Suppressor macrophage (primary cell): ENCODE measurements at regions not wholly inside any gene's neighbourhood (a gene's known extent, or its start where the extent isn't known, plus 50 kb on each side); places are given as distances from the start of the nearest gene placed in this dataset.
"Not testable (repeated sequence)": the region's sequence is repeated elsewhere in the genome, so short reads cannot be mapped to it uniquely, and the experiment has no call there.

Experiments used
- DNase-seq, 4 experiments: peaks; one replicate each; pipeline ENCODE4 v3.0.0-alpha.2; 2020 to 2022

- DNase-seq: not testable (repeated sequence)
Observed at GRCh38 chr16:72729552-72729951, 318.4 kb downstream of the ZFHX3 start.

GRCh38 chr16:72728516-72728915 is 319.4 kb downstream of the ZFHX3 start:
- no peak for DNase-seq

DNA sequence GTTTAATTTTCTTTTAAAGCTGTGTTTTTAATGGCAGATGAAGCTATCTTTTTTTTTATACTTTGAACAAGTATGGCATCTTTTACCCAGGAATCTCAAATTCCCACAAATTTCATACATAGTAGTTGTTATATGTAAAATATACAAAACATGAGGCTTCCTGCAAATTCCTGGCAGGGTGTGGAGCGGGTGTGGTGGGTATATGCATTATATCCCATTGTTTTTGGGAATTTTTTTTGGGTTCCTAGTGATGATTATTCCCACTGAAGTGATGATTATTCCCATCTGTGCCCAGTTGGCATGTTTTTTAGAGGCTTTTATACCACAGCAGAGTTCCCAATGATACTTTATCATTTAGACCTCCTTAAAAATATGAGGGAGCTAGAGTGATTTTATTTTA is 320.4 kb downstream of the ZFHX3 start:
- DNase-seq: no peak

- DNase-seq: no peak
Observed at GRCh38 chr16:72725643-72726042, 322.3 kb downstream of the ZFHX3 start.

- no peak for DNase-seq
Observed at GRCh38 chr16:72723781-72724180, 324.1 kb downstream of the ZFHX3 start.

GRCh38 chr16:72722552-72722951 is 325.4 kb downstream of the ZFHX3 start:
- no peak for DNase-seq

GRCh38 chr16:72721981-72722380 is 325.9 kb downstream of the ZFHX3 start:
- no peak for DNase-seq

DNA sequence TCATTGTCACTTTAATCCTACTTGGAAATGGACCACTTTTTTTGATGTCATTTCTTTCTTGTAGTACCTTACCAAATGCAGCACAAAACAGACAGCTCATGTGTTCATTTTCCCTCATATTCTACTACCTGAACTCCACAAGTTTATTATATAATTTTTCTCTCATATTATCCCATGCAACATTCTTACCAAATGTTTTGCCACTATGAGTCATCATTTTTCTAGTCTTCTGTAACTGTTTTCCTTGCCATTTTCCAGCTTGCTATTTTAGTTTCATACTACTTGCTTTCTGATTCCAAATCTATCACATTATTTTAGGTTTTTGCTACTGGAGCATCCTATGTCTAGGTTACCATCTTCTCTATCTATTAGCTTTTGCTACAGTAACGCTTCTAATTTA is 332.7 kb downstream of the ZFHX3 start:
- DNase-seq: no peak

DNA sequence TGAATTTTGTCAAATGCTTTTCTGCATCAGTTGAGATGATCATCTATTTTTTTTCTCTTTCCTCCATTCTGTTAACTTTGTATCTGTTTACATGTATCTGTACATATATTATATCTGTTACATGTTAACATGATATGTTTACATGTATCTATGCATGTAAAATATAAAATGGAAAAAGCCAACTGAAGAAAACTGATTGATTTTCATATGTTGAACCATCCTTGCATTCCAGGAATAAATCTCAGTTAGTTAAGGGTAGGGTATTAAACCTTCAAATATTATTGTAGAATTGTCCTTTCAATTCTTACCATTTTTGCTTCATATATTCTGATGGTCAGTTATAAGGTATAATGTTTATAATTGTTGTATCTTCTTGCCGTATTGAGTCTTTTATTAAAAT is 336.1 kb downstream of the ZFHX3 start:
- no peak for DNase-seq

GRCh38 chr16:72705801-72706200 is 342.1 kb downstream of the ZFHX3 start:
- DNase-seq: no peak

DNA sequence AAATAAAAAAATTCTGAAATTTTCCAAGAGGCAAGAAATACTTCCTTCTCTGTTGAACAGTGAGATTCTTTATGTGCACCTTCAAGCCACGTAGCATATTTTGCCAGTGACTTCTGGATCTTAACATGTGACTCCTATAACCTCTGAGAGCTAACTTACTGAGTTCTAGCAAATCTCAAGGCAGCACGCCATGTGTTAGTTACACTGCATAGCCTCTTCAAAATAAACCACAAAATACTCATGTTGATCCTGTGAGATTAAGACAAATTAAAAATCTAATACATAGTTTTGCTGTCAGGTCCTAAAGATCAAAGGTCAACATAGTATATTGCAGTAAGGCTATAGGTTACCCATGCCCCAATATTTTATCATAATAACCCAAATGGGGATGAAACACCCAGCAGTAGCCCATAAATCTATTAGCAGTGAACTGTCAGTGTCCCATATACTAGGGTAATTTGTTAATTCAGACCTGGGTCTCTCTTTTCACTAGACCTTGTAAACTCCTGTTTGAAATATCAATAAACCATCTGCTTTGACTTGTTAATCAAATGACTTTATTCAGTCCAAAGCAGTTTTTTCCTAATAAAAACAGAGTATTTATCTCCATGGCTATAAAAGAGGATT is 343.1 kb downstream of the ZFHX3 start:
- DNase-seq: no peak

- no peak for DNase-seq
Observed at GRCh38 chr16:72689851-72690250, 358.1 kb downstream of the ZFHX3 start.

DNA sequence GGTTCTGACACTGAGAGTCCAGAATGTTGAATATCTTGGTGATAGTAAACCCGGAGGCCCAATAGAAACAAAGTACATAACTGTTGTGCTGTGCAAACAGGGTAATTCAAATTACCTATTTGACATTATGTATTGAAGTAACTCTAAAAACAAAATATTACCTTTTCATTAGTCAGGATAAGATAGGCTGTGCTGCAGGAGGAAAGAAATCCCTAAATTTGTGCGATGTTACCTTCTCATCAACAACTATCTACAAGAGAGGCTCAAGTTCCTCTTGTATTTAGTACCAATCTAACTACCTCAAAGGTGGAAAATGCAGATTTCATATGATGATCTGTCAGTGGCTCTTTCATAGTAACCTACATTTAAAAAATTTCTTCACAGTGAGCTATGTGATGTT is 367.2 kb downstream of the ZFHX3 start:
- no peak for DNase-seq

DNA sequence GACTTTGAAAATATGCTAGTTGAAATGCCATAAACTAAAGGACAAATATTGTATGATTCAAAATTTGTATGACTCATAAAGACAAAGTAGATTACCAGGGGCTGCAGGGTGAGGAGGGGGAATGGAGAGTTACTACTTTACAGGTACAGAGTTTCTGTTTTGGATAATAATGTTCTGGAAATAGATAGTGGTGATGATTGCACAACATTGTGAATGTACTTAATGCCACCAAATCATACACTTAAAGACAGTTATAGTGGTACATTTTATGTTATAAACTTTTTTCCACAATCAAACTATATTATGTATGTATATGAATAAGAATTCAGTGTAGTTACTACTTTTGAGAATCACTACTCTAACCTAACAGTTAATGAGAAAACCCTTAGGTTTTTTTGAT is 368.1 kb downstream of the ZFHX3 start:
- DNase-seq: no peak

DNA sequence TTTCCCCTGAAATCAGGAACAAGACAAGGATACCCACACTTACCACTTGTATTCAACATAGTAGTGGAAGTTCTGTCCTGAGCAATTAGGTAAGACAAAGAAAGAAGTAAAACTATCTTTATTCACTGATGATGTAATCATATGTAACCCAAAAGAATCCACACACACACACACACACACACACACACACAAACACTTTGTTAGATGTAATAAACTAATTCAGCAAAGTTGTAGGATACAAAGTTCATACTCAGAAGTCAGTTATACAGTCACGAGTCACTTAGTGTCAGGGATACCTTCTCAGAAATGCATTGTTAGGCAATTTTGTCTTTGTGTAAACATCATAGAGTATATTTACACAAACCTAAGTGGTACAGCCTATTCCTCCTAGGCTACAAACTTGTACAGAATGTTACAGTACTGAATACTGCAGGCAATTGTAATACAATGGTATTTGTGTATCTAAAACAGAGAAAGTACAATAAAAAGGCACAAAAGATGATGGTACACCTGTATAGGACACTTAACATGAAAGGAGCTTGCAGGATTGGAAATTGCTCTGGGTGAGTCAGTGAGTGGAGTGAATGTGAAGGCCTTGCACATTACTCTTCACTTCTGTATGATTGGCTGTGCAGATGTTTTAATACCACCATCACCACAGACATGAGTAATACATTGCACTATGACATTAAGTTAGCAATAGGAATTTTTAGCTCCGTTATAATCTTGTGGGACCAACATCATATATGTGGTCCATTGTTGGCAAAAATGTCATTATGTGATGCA is 370.1 kb downstream of the ZFHX3 start:
- DNase-seq: no peak

DNA sequence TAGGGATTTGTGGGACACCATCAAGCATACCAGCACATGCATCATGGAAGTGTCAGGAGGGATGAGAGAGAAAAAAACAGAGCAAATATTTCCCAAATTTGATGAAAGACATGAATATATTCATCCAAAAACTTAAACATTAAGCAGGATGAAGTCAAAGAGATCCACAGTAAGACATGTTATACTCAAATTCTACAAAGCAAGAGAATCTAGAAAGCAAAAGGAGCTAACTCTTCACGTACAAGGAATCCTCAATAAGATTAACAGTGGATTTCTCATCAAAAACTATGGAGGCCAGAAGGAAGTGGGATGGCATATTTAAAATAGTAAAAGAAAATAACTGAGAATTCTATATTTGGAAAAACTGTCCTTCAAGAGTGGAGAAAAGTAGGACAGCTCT is 374.8 kb downstream of the ZFHX3 start:
- DNase-seq: peak in 1 of 4 experiments; percentile 8

DNA sequence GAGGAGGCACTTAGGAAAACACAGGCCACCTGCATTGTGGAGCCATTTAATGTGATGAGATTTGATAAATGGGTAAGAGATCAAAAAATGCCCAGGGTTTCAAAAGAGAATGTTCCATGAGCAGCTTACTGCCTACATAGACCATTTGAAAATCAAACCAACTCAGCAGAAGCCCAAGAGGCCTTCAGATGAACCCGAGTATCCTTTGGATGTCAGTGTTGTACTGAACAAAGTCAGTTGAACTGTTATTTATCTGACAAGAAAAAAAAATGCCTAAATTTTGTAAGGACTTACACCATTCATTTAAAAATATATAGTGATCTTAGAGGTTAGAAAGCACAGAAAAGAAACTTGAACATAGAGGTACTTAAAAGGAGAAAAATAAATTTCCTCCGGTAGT is 381.7 kb downstream of the ZFHX3 start:
- DNase-seq: peak in 1 of 4 experiments; percentile 2

- peak in 1 of 4 experiments; percentile 8 for DNase-seq
Observed at GRCh38 chr16:72665701-72666100, 382.2 kb downstream of the ZFHX3 start.

- peak; percentile 98 to 99 (median 99) for DNase-seq
Observed at GRCh38 chr16:72664509-72665408, 383.2 kb downstream of the ZFHX3 start.

DNA sequence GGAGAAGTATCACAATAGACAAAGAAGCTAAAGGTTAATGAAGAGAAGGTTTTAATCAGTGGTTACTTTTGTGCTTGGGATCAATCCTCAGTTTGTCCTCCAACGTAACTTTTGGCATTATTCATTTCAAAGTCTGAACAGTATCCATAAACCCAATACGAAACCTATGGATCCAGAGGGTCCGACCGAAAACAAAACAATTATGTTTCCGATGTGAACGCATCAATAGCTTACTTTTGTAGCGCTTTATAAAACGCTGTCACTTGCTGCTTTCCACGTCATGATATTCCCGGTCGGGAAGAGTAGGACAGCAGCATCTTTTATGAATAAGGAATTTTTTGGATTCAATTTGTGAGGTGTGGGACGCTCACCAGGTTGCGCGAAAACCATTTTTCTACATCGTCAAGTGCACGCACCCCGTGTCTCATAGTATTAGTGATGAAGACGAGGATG is 383.8 kb downstream of the ZFHX3 start:
- no peak for DNase-seq

GRCh38 chr16:72658888-72659717 is 388.8 kb downstream of the ZFHX3 start:
- DNase-seq: no peak

DNA sequence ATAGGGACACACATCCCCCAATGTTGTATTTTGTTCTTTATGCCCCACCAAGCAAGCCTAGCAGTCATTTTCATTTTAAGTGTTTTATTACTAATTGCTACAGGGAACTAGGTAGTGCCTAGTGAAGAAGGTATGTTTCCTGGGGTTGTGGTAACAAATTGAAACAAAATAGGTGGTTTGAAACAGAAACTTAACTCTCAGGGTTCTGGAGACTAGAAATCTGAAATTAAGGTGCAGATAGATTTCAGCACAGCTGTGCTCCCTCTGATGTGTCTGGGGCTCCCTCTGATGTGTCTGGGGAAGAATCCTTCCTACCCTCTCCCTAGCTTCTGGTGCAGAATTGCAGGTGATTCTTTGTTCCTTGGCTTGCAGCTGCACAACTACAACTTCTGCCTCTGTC is 390.1 kb downstream of the ZFHX3 start:
- DNase-seq: no peak
